KOPT-K1 (cell line): ENCODE measurements at regions not wholly inside any gene's neighbourhood (a gene's known extent, or its start where the extent isn't known, plus 50 kb on each side); places are given as distances from the start of the nearest gene placed in this dataset.

ENCODE experiments used
- H3K27ac ChIP-seq: fragments of 200-600 bp; sonication (generic); 2 replicates; pipeline ENCODE4 v1.5.1; 2016; ENCODE audit warnings: antibody characterized with exemption, mild to moderate bottlenecking, low read depth, low read length; ENCODE audit not compliant: poor library complexity, severe bottlenecking
- H3K36me3 ChIP-seq: fragments of 200-600 bp; sonication (generic); 2 replicates; pipeline ENCODE4 v1.5.1; 2017; ENCODE audit warnings: antibody characterized with exemption, mild to moderate bottlenecking, low read length, moderate library complexity; ENCODE audit not compliant: insufficient read depth
- H3K9me3 ChIP-seq: fragments of 200-600 bp; sonication (generic); 2 replicates; pipeline ENCODE4 v1.5.1; 2017; ENCODE audit warnings: antibody characterized with exemption, low read length, mild to moderate bottlenecking; ENCODE audit not compliant: insufficient read depth, poor library complexity, severe bottlenecking

DNA sequence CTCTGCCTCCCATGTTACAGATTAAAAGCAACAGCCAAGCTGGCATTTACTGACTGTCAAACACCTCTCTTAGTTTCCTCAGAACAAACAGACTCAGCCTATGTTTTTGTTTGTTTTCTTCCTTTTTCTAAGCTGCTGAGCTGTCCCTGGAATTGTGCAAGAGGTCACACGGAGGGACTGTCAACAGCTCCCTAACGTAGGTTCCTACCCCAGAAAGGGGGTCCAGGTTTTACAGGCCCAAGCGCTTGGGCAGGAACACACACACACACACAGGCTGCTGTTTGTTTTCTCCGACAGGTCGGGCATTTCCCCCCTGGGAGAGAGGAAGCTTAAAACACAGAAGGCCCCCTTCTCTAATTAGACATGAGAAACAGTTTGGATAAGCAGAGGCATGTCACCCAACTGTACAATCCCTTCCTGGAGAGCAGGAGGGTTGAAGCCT, 739.6 kb upstream of the TBX3 start:
- Histone ChIP-seq H3K27ac (no peak overlapping the region), H3K36me3 (no peaks in the 10 kb centered on the region), H3K9me3 (no peaks in the 10 kb centered on the region)

- no peak overlapping the region for H3K27ac ChIP-seq
- H3K9me3 ChIP-seq, result no peaks in the 10 kb centered on the region
- no peaks in the 10 kb centered on the region for H3K36me3 ChIP-seq
Measured at GRCh38 chr12:115422845-115423545, 739.0 kb upstream of the TBX3 start.

DNA sequence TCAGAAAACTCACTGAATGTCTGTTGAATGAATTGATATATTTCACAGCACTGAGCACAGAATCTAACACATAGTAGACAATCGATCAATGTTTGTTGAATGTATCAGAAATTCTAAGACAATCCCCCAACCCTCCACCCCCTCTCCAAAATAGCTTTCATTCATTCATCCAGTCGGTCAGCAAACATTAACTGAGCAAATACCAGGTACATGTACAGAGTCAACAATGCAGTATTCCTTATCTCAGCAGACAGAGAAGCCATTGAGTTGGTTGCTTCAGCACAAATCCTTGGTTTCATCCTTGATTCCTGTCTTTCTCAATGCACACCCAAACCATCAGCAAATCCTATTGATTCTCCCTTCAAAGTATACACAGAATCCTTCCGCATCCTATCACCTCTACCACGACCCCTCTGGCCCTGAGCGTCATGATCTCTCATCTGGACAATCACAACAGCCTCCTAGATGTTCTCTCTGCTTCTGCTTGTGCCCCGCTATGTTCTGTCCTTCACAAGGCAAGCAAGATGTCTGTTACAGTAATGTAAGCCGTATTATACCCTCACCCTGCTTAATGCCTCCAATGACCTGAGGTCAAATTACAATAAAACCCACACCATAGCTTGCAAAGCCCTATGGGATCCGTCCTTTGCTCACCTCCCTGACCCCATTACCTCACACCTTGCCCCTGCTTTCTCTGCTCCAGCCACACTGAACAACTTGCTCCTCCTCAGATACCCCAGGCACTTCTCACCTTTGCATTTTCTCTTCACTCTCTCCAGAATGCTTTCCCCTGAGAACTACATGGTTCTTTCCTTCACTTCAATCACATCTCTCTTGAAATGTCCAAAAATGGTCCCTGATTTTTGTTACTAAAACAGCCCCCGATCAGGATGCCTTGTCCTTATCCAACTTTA, 738.1 kb upstream of the TBX3 start:
- Histone ChIP-seq H3K27ac (no peak overlapping the region), H3K9me3 (no peaks in the 10 kb centered on the region), H3K36me3 (no peaks in the 10 kb centered on the region)

DNA sequence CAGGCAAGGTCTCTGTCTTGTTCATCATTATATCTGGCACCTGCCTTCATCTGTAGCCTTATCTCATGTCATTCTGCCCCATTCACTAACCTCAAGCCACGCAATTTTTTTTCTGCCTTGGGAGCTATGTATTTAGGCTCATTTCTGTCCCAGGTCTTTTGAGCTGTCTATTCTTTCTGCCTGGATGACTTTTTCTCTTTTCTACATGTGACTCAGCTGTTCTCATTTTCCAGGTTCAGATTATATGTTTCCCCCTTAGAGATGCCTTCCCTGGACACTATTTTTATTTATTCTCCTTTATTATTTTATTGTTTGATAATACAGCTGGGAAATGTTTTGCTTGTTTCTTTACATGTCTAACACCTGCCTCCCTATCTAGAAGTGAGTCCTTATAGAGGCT, 737.4 kb upstream of the TBX3 start:
- Histone ChIP-seq H3K27ac (no peak overlapping the region), H3K36me3 (no peaks in the 10 kb centered on the region), H3K9me3 (no peaks in the 10 kb centered on the region)

GRCh38 chr12:115419145-115419646, 735.2 kb upstream of the TBX3 start:
- no peak overlapping the region for H3K27ac ChIP-seq
- H3K36me3 ChIP-seq, result no peaks in the 10 kb centered on the region
- H3K9me3 ChIP-seq, result no peaks in the 10 kb centered on the region

- Histone ChIP-seq H3K27ac (no peak overlapping the region), H3K9me3 (no peaks in the 10 kb centered on the region), H3K36me3 (no peaks in the 10 kb centered on the region)
Measured at GRCh38 chr12:115417610-115418009, 733.6 kb upstream of the TBX3 start.

DNA sequence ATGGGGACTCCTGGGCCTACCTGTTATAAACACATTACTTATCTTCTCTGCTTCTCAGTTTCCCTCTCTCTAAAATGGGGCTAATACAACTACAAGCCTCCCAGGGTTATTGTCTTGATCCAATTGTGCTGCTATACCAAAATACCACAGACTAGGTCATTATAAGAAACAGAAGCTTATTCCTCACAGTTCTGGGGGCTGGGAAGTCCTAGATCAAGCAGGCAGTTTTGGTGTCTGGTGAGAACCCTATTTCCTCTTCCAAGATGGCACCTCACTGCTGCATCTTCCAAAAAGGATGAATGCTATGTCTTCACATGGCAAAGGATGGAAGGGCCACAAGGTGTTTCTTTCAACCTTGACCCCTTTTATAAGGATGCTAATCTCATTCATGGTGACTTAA, 732.9 kb upstream of the TBX3 start:
- H3K36me3 ChIP-seq, result no peaks in the 10 kb centered on the region
- no peaks in the 10 kb centered on the region for H3K9me3 ChIP-seq
- no peak overlapping the region for H3K27ac ChIP-seq

- Histone ChIP-seq H3K27ac (no peak overlapping the region), H3K9me3 (no peaks in the 10 kb centered on the region), H3K36me3 (no peaks in the 10 kb centered on the region)
Measured at GRCh38 chr12:115413626-115414025, 729.7 kb upstream of the TBX3 start.

DNA sequence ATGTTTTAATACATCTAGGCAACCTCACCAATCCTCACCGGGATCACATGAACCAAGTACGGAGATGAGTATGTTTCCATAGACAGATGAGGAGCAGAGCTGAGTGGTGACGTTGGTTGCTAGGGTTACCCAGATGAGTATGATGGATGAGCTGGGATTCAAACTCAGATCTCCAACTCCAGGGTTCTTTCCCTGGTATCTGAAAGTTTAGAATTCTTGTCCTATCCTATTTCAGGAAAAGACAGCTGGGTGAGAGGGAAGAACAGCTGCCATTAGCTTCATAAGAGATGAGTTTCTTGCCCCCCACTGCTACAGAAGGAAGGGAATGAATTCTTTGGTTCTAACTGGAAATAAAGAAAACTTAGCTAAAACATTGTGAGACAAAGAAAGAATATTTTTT, 728.9 kb upstream of the TBX3 start:
- Histone ChIP-seq H3K9me3 (no peaks in the 10 kb centered on the region), H3K36me3 (no peaks in the 10 kb centered on the region), H3K27ac (no peak overlapping the region)

- Histone ChIP-seq H3K27ac (no peak overlapping the region), H3K36me3 (no peaks in the 10 kb centered on the region), H3K9me3 (no peaks in the 10 kb centered on the region)
Measured at GRCh38 chr12:115411121-115411520, 727.1 kb upstream of the TBX3 start.

- Histone ChIP-seq H3K9me3 (no peaks in the 10 kb centered on the region), H3K27ac (no peak overlapping the region), H3K36me3 (no peaks in the 10 kb centered on the region)
Measured at GRCh38 chr12:115408642-115409041, 724.7 kb upstream of the TBX3 start.

- no peaks in the 10 kb centered on the region for H3K36me3 ChIP-seq
- no peaks in the 10 kb centered on the region for H3K9me3 ChIP-seq
- H3K27ac ChIP-seq, result no peak overlapping the region
Measured at GRCh38 chr12:115407723-115408122, 723.7 kb upstream of the TBX3 start.

- no peaks in the 10 kb centered on the region for H3K9me3 ChIP-seq
- H3K36me3 ChIP-seq, result no peaks in the 10 kb centered on the region
- no peak overlapping the region for H3K27ac ChIP-seq
Measured at GRCh38 chr12:115407036-115407435, 723.1 kb upstream of the TBX3 start.

DNA sequence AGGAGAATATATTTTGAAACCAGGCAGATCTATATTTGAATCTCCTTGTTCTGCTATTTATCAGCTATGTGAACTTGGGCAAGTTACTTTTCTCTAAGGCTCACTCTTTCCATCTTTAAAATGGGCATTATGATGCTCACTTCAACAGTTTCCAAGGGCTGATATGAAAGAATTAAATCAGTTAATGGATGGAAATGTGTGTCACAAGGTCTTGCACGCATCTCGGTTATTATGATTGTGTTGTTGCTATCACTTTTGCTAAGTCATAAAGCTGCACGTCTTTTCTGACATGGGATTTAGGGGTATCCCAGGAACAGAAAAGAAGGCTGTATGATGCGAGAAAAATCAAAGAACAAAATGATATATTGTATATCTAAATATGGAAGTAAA, 721.5 kb upstream of the TBX3 start:
- Histone ChIP-seq H3K27ac (no peak overlapping the region), H3K36me3 (no peaks in the 10 kb centered on the region), H3K9me3 (no peaks in the 10 kb centered on the region)

DNA sequence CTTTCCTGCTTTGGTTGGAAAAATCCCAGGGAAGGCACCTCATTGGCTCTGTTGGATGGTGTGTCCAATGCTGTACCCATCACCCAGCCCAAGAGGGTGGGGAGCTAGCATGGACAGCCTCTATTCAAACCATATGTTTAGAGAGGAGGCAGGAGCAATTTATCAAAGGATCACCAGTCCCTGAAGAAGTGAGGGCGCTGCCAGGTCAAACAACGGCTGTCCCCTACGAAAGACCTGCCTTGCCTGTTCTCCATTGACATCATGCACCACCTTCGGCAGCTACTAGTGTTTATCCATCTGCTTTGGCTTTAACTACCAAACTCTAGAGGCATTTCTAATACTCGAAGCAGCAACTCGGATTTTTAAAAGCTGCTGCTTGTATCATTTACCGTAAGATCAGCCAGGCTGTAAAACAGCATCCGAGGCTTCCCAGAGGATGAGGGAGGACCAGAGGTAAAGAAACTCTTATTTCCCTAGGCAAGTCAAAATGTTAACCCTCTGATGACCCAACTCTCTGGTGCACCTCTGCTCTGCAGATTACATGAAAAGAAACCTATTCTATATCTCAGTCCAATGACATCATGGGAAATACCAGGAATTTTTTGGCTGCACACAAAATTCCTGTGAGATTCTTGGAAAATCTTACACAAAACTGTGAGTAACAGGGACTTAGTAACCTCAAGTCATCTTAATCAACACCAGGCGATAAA, 720.9 kb upstream of the TBX3 start:
- H3K27ac ChIP-seq, result no peak overlapping the region
- no peaks in the 10 kb centered on the region for H3K36me3 ChIP-seq
- no peaks in the 10 kb centered on the region for H3K9me3 ChIP-seq
